ENCODE measurements at regions not wholly inside any gene's neighbourhood (a gene's known extent, or its start where the extent isn't known, plus 50 kb on each side); places are given as distances from the start of the nearest gene placed in this dataset.
A peak's percentile ranks its signal among the peaks of the same experiment; 100 is the strongest.
"Not testable (repeated sequence)": the region's sequence is repeated elsewhere in the genome, so short reads cannot be mapped to it uniquely, and the experiment has no call there.

- TF ChIP-seq, protein P1, sequence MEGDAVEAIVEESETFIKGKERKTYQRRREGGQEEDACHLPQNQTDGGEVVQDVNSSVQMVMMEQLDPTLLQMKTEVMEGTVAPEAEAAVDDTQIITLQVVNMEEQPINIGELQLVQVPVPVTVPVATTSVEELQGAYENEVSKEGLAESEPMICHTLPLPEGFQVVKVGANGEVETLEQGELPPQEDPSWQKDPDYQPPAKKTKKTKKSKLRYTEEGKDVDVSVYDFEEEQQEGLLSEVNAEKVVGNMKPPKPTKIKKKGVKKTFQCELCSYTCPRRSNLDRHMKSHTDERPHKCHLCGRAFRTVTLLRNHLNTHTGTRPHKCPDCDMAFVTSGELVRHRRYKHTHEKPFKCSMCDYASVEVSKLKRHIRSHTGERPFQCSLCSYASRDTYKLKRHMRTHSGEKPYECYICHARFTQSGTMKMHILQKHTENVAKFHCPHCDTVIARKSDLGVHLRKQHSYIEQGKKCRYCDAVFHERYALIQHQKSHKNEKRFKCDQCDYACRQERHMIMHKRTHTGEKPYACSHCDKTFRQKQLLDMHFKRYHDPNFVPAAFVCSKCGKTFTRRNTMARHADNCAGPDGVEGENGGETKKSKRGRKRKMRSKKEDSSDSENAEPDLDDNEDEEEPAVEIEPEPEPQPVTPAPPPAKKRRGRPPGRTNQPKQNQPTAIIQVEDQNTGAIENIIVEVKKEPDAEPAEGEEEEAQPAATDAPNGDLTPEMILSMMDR (IDR thresholded peaks at IDR 0.05): no peak
- no peak for TF ChIP-seq POLR2A (IDR thresholded peaks at IDR 0.05)
- H3K27me3 ChIP-seq: no peaks in the 10 kb centered on the region
- no peaks in the 10 kb centered on the region for H3K4me1 ChIP-seq (replicated peaks in 1 of 2)
- H3K9me3 ChIP-seq (replicated peaks in 1 of 3): no peaks in the 10 kb centered on the region
- H3K4me3 ChIP-seq: no peak overlapping the region
- 85 to 90% (median 90%) methylated on average over 6 of the region's 6 CpGs for WGBS, 4 donors
- no peak for DNase-seq
- no peak overlapping the region for H3K27ac ChIP-seq
- no peaks in the 10 kb centered on the region for H3K36me3 ChIP-seq (replicated peaks in 1 of 2)
- intact Hi-C loops (cut with DNase I): no loop called here
Observed at GRCh38 chr2:145897151-145897550, 1377.2 kb upstream of the ZEB2 start.

DNA sequence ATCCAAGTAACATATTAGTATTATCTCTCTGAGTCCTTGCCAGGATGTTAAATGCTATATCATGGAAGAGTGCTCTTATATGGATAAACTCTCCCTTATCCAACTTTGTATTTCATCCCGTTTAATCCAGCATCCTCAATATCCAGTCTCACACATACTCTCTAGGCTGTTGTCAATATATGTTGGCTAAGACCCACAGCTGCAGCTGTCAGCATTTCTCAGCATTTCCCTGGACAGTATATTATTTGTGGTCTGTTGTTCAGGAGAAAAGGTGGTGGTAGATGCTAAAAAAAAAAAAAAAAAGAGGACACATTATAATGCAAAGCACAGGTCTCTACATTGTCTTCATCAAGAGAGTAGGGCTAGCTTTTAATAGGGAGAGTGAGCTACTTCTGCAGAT is 1368.0 kb upstream of the ZEB2 start:
- H3K36me3 ChIP-seq (replicated peaks in 1 of 2): no peaks in the 10 kb centered on the region
- H3K27me3 ChIP-seq: no peaks in the 10 kb centered on the region
- TF ChIP-seq, protein P1 (IDR thresholded peaks at IDR 0.05): no peak
- no peak for TF ChIP-seq POLR2A (IDR thresholded peaks at IDR 0.05)
- no peak for DNase-seq
- H3K4me1 ChIP-seq (replicated peaks in 1 of 2): no peaks in the 10 kb centered on the region
- WGBS, 4 donors: 70 to 83% (median 72%) methylated on average over 1 of the region's 1 CpG
- no peaks in the 10 kb centered on the region for H3K9me3 ChIP-seq (replicated peaks in 1 of 3)
- no peak overlapping the region for H3K4me3 ChIP-seq
- intact Hi-C loops (cut with DNase I): no loop called here
- no peak overlapping the region for H3K27ac ChIP-seq

GRCh38 chr2:145880997-145881396 is 1361.1 kb upstream of the ZEB2 start:
- H3K27ac ChIP-seq; H3K27me3 ChIP-seq; H3K36me3 ChIP-seq (replicated peaks in 1 of 2); intact Hi-C loops (cut with DNase I); H3K4me3 ChIP-seq; H3K9me3 ChIP-seq (replicated peaks in 1 of 3); DNase-seq; H3K4me1 ChIP-seq (replicated peaks in 1 of 2): not testable (repeated sequence)
- 72 to 100% (median 96%) methylated on average over 2 to 23 of the region's 23 CpGs for WGBS, 4 donors

DNA sequence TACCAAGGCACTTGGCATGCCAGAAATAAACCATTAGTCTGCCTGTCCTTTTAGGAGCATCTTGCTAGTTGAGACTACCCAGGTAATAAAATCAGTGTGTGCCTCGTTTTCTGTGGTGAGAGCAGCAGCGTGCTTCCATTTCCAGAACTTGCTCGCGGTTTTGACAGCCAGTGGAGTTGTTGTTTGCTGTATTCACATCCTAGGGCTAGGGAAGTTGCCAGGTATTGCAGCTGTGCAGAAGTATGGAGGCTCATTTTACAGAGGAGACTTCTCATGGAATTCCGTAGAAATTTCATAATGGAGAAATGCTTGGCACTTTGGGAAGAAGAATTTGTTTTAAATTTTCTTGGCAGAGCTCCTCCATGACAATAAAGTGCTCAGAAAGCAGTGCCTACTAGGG is 1355.1 kb upstream of the ZEB2 start:
- Histone ChIP-seq H3K9me3 (replicated peaks in 1 of 3) (no peaks in the 10 kb centered on the region), H3K4me3 (no peak overlapping the region), H3K27ac (no peak overlapping the region), H3K27me3 (no peaks in the 10 kb centered on the region), H3K4me1 (replicated peaks in 1 of 2) (no peaks in the 10 kb centered on the region), H3K36me3 (replicated peaks in 1 of 2) (no peaks in the 10 kb centered on the region)
- intact Hi-C loops (cut with DNase I): no loop called here
- WGBS, 4 donors: 78 to 90% (median 83%) methylated on average over 5 of the region's 5 CpGs
- DNase-seq: no peak
- TF ChIP-seq, protein P1 (IDR thresholded peaks at IDR 0.05): no peak
- TF ChIP-seq POLR2A (IDR thresholded peaks at IDR 0.05): no peak

GRCh38 chr2:145874466-145874865 is 1354.5 kb upstream of the ZEB2 start:
- no peak for TF ChIP-seq POLR2A (IDR thresholded peaks at IDR 0.05)
- TF ChIP-seq, protein P1 (IDR thresholded peaks at IDR 0.05): no peak
- no peak overlapping the region for H3K27ac ChIP-seq
- WGBS, 4 donors: 40 to 69% (median 56%) methylated on average over 1 of the region's 1 CpG
- intact Hi-C loops (cut with DNase I): no loop called here
- DNase-seq: peak in 5 of 7 donors; percentile 10 to 31 (median 18)
- no peaks in the 10 kb centered on the region for H3K36me3 ChIP-seq (replicated peaks in 1 of 2)
- no peak overlapping the region for H3K4me3 ChIP-seq
- no peaks in the 10 kb centered on the region for H3K9me3 ChIP-seq (replicated peaks in 1 of 3)
- no peaks in the 10 kb centered on the region for H3K4me1 ChIP-seq (replicated peaks in 1 of 2)
- no peaks in the 10 kb centered on the region for H3K27me3 ChIP-seq
